Chondrocyte (in vitro differentiated cells): ENCODE measurements at regions not wholly inside any gene's neighbourhood (a gene's known extent, or its start where the extent isn't known, plus 50 kb on each side); places are given as distances from the start of the nearest gene placed in this dataset.

Experiments
- DNase-seq: peaks from one replicate; pipeline ENCODE4 v3.0.0; 2021; ENCODE audit warnings: mixed read lengths, low spot score
- H3K27ac Mint-ChIP-seq: one replicate; pipeline ENCODE4 v1.8.0; 2021; ENCODE audit warnings: mild to moderate bottlenecking, moderate library complexity, mixed read lengths; ENCODE audit not compliant: unreplicated experiment
- H3K27me3 Mint-ChIP-seq: 2 replicates; pipeline ENCODE4 v1.8.0; 2021; ENCODE audit warnings: low read depth, mixed read lengths
- H3K36me3 Mint-ChIP-seq: 2 replicates; pipeline ENCODE4 v1.8.0; 2021; ENCODE audit warnings: low read depth, mixed read lengths
- H3K4me1 Mint-ChIP-seq: 2 replicates; pipeline ENCODE4 v1.8.0; 2021; ENCODE audit warnings: low read depth, mild to moderate bottlenecking, mixed read lengths
- H3K4me3 Mint-ChIP-seq: one replicate; pipeline ENCODE4 v1.8.0; 2021; ENCODE audit warnings: mild to moderate bottlenecking, moderate library complexity, mixed read lengths; ENCODE audit not compliant: unreplicated experiment
- H3K9me3 Mint-ChIP-seq: 2 replicates; pipeline ENCODE4 v1.8.0; 2021; ENCODE audit warnings: low read depth, mixed read lengths
- CTCF ChIP-seq: fragments of 200-600 bp; sonication (generic); IDR thresholded peaks from 2 replicates; pipeline ENCODE4 v1.5.0; 2021; ENCODE audit warnings: antibody characterized with exemption, mild to moderate bottlenecking, moderate library complexity

GRCh38 chrX:19283597-19284339, 60.0 kb upstream of the PDHA1 start:
- peaks cover 3% of the 10 kb centered on the region for H3K27me3 Mint-ChIP-seq
- no peaks in the 10 kb centered on the region for H3K4me1 Mint-ChIP-seq
- no peak overlapping the region for H3K27ac Mint-ChIP-seq
- no peak for TF ChIP-seq CTCF
- peaks cover 23% of the 10 kb centered on the region for H3K9me3 Mint-ChIP-seq
- no peaks in the 10 kb centered on the region for H3K36me3 Mint-ChIP-seq
- DNase-seq = no peak
- no peak overlapping the region for H3K4me3 Mint-ChIP-seq

- H3K27me3 Mint-ChIP-seq = peaks cover 3% of the 10 kb centered on the region
- H3K9me3 Mint-ChIP-seq = peaks cover 31% of the 10 kb centered on the region
- TF ChIP-seq CTCF = no peak
- H3K27ac Mint-ChIP-seq = no peak overlapping the region
- no peaks in the 10 kb centered on the region for H3K36me3 Mint-ChIP-seq
- peaks cover under 1% of the 10 kb centered on the region for H3K4me1 Mint-ChIP-seq
- H3K4me3 Mint-ChIP-seq = no peak overlapping the region
- no peak for DNase-seq
Observed at GRCh38 chrX:19285857-19286256, 57.9 kb upstream of the PDHA1 start.

GRCh38 chrX:19291086-19291485, 52.6 kb upstream of the PDHA1 start:
- Mint-ChIP-seq H3K4me1 (peaks cover 2% of the 10 kb centered on the region), H3K27ac (no peak overlapping the region), H3K4me3 (no peak overlapping the region), H3K27me3 (no peaks in the 10 kb centered on the region), H3K36me3 (no peaks in the 10 kb centered on the region), H3K9me3 (peaks cover 26% of the 10 kb centered on the region)
- TF ChIP-seq CTCF = no peak
- no peak for DNase-seq

- no peak overlapping the region for H3K4me3 Mint-ChIP-seq
- peaks cover 23% of the 10 kb centered on the region for H3K9me3 Mint-ChIP-seq
- no peaks in the 10 kb centered on the region for H3K36me3 Mint-ChIP-seq
- no peaks in the 10 kb centered on the region for H3K27me3 Mint-ChIP-seq
- peaks cover 2% of the 10 kb centered on the region for H3K4me1 Mint-ChIP-seq
- no peak for DNase-seq
- H3K27ac Mint-ChIP-seq = no peak overlapping the region
- TF ChIP-seq CTCF = no peak
Observed at GRCh38 chrX:19293606-19294325, 50.0 kb upstream of the PDHA1 start.
